ENCODE measurements at regions not wholly inside any gene's neighbourhood (a gene's known extent, or its start where the extent isn't known, plus 50 kb on each side); places are given as distances from the start of the nearest gene placed in this dataset.

GRCh38 chr6:66788579-66788978, 1081.6 kb upstream of the EYS start:
- WGBS (ENCODE audit: insufficient coverage) = 94% methylated on average over 3 of the region's 3 CpGs
- Mint-ChIP-seq H3K9me3 (peaks cover 13 to 20% of the 10 kb centered on the region in 2 donors), H3K27ac (no peak overlapping the region)

GRCh38 chr6:66772800-66773199, 1065.8 kb upstream of the EYS start:
- Histone ChIP-seq H3K27ac (ENCODE audit: low read length) (no peak overlapping the region), H3K9me3 (ENCODE audit: control insufficient read depth, insufficient read depth, low read length) (peaks cover 3% of the 10 kb centered on the region), H3K4me3 (ENCODE audit: low read length) (no peak overlapping the region), H3K36me3 (ENCODE audit: control insufficient read depth, insufficient read depth, low read length) (no peaks in the 10 kb centered on the region), H3K27me3 (ENCODE audit: control insufficient read depth, insufficient read depth, low read length) (no peaks in the 10 kb centered on the region), H3K4me1 (ENCODE audit: control insufficient read depth, insufficient read depth, low read length) (no peaks in the 10 kb centered on the region)
- no peaks in the 10 kb centered on the region for H3K27me3 Mint-ChIP-seq (ENCODE audit: low read depth in 2 of 2)
- no peak for DNase-seq
- H3K36me3 Mint-ChIP-seq = peaks cover 18% of the 10 kb centered on the region
- H3K4me1 Mint-ChIP-seq = no peaks in the 10 kb centered on the region
- TF ChIP-seq CTCF (IDR thresholded peaks at IDR 0.05) = no peak
- no peak overlapping the region for H3K4me3 Mint-ChIP-seq
- ATAC-seq = no peak
- peaks cover 9 to 22% of the 10 kb centered on the region in 2 donors for H3K9me3 Mint-ChIP-seq
- intact Hi-C loops (cut with micrococcal nuclease) = no loop called here
- H3K27ac Mint-ChIP-seq = no peak overlapping the region
- 68% methylated on average over 2 of the region's 2 CpGs for WGBS (ENCODE audit: insufficient coverage)

More at GRCh38 chr6:66788579-66788978, 1081.6 kb upstream of the EYS start:
- Mint-ChIP-seq H3K4me1 (no peaks in the 10 kb centered on the region), H3K4me3 (no peak overlapping the region), H3K36me3 (peaks cover 7% of the 10 kb centered on the region), H3K27me3 (ENCODE audit: low read depth in 2 of 2) (no peaks in the 10 kb centered on the region)
- no peak for TF ChIP-seq CTCF (IDR thresholded peaks at IDR 0.05)
- no peak overlapping the region for H3K4me3 ChIP-seq (ENCODE audit: low read length)
- no peak for DNase-seq
- H3K4me1 ChIP-seq (ENCODE audit: control insufficient read depth, insufficient read depth, low read length) = no peaks in the 10 kb centered on the region
- intact Hi-C loops (cut with micrococcal nuclease) = no loop called here
- no peaks in the 10 kb centered on the region for H3K27me3 ChIP-seq (ENCODE audit: control insufficient read depth, insufficient read depth, low read length)
- H3K36me3 ChIP-seq (ENCODE audit: control insufficient read depth, insufficient read depth, low read length) = no peaks in the 10 kb centered on the region
- no peak for ATAC-seq
- no peak overlapping the region for H3K27ac ChIP-seq (ENCODE audit: low read length)
- H3K9me3 ChIP-seq (ENCODE audit: control insufficient read depth, insufficient read depth, low read length) = peaks cover 18% of the 10 kb centered on the region

- Histone ChIP-seq H3K4me3 (ENCODE audit: low read length) (no peak overlapping the region), H3K4me1 (ENCODE audit: control insufficient read depth, insufficient read depth, low read length) (no peaks in the 10 kb centered on the region), H3K36me3 (ENCODE audit: control insufficient read depth, insufficient read depth, low read length) (no peaks in the 10 kb centered on the region), H3K9me3 (ENCODE audit: control insufficient read depth, insufficient read depth, low read length) (peaks cover 3% of the 10 kb centered on the region), H3K27me3 (ENCODE audit: control insufficient read depth, insufficient read depth, low read length) (no peaks in the 10 kb centered on the region), H3K27ac (ENCODE audit: low read length) (no peak overlapping the region)
- Mint-ChIP-seq H3K27me3 (ENCODE audit: low read depth in 2 of 2) (no peaks in the 10 kb centered on the region), H3K9me3 (peaks cover 6 to 20% of the 10 kb centered on the region in 2 donors), H3K4me3 (no peak overlapping the region), H3K4me1 (no peaks in the 10 kb centered on the region), H3K27ac (no peak overlapping the region), H3K36me3 (peaks cover 17% of the 10 kb centered on the region)
- ATAC-seq (no peak), DNase-seq (no peak)
- WGBS (ENCODE audit: insufficient coverage) = 88% methylated on average over 1 of the region's 2 CpGs
- no peak for TF ChIP-seq CTCF (IDR thresholded peaks at IDR 0.05)
- intact Hi-C loops (cut with micrococcal nuclease) = no loop called here
Observed at GRCh38 chr6:66771626-66772025, 1064.6 kb upstream of the EYS start.

GRCh38 chr6:66751630-66752029, 1044.6 kb upstream of the EYS start:
- TF ChIP-seq CTCF (IDR thresholded peaks at IDR 0.05) = no peak
- Histone ChIP-seq H3K9me3 (ENCODE audit: control insufficient read depth, insufficient read depth, low read length) (peaks cover 11% of the 10 kb centered on the region), H3K4me3 (ENCODE audit: low read length) (no peak overlapping the region), H3K27ac (ENCODE audit: low read length) (no peak overlapping the region), H3K4me1 (ENCODE audit: control insufficient read depth, insufficient read depth, low read length) (no peaks in the 10 kb centered on the region), H3K27me3 (ENCODE audit: control insufficient read depth, insufficient read depth, low read length) (no peaks in the 10 kb centered on the region), H3K36me3 (ENCODE audit: control insufficient read depth, insufficient read depth, low read length) (no peaks in the 10 kb centered on the region)
- H3K27me3 Mint-ChIP-seq (ENCODE audit: low read depth in 2 of 2) = no peaks in the 10 kb centered on the region
- peaks cover 7 to 24% of the 10 kb centered on the region in 2 donors for H3K9me3 Mint-ChIP-seq
- H3K4me3 Mint-ChIP-seq = no peak overlapping the region
- no peaks in the 10 kb centered on the region for H3K36me3 Mint-ChIP-seq
- intact Hi-C loops (cut with micrococcal nuclease) = no loop called here
- DNase-seq = no peak
- ATAC-seq = no peak
- H3K27ac Mint-ChIP-seq = no peak overlapping the region
- H3K4me1 Mint-ChIP-seq = no peaks in the 10 kb centered on the region
